ENCODE measurements at regions not wholly inside any gene's neighbourhood (a gene's known extent, or its start where the extent isn't known, plus 50 kb on each side); places are given as distances from the start of the nearest gene placed in this dataset.

- H3K9me3 Mint-ChIP-seq (ENCODE audit: low read depth) = no peaks in the 10 kb centered on the region
- H3K27ac Mint-ChIP-seq = no peak overlapping the region
- no peak overlapping the region for H3K4me3 Mint-ChIP-seq
- CTCF ChIA-PET = no interaction called here
- DNase-seq = no peak
- ATAC-seq = no peak
- no peaks in the 10 kb centered on the region for H3K36me3 Mint-ChIP-seq
- H3K27me3 Mint-ChIP-seq = no peaks in the 10 kb centered on the region
- no peaks in the 10 kb centered on the region for H3K4me1 Mint-ChIP-seq
Observed at GRCh38 chr5:5062525-5063302, 77.4 kb upstream of the ADAMTS16 start.

DNA sequence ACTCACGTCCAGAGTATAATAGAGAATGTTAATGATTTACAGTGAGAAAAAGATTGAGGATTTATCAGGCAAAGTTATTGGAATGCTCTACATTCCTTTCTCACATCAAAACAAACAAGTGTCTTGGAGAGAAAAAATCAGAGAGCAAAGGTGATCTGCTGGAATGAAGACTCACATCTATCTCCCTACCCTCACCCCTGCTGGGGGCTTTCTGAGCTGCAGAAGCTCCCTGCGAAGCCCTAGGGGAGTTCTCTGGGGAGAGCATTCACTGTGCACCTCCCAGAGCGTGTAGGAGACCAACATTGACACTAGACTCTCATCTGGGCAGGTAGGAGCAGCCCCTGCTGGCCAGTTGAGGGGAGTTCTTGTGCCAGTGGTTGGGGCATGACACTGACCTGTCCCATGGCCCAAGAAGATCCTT lies 76.6 kb upstream of the ADAMTS16 start:
- no peaks in the 10 kb centered on the region for H3K27me3 Mint-ChIP-seq
- DNase-seq (no peak), ATAC-seq (no peak)
- CTCF ChIA-PET = no interaction called here
- no peaks in the 10 kb centered on the region for H3K4me1 Mint-ChIP-seq
- H3K9me3 Mint-ChIP-seq (ENCODE audit: low read depth) = no peaks in the 10 kb centered on the region
- H3K36me3 Mint-ChIP-seq = no peaks in the 10 kb centered on the region
- H3K27ac Mint-ChIP-seq = no peak overlapping the region
- no peak overlapping the region for H3K4me3 Mint-ChIP-seq

- Mint-ChIP-seq H3K27ac (no peak overlapping the region), H3K4me3 (no peak overlapping the region), H3K4me1 (no peaks in the 10 kb centered on the region), H3K9me3 (ENCODE audit: low read depth) (no peaks in the 10 kb centered on the region), H3K36me3 (no peaks in the 10 kb centered on the region), H3K27me3 (no peaks in the 10 kb centered on the region)
- DNase-seq = no peak
- no peak for ATAC-seq
- CTCF ChIA-PET = no interaction called here
Observed at GRCh38 chr5:5065472-5065871, 74.7 kb upstream of the ADAMTS16 start.

DNA sequence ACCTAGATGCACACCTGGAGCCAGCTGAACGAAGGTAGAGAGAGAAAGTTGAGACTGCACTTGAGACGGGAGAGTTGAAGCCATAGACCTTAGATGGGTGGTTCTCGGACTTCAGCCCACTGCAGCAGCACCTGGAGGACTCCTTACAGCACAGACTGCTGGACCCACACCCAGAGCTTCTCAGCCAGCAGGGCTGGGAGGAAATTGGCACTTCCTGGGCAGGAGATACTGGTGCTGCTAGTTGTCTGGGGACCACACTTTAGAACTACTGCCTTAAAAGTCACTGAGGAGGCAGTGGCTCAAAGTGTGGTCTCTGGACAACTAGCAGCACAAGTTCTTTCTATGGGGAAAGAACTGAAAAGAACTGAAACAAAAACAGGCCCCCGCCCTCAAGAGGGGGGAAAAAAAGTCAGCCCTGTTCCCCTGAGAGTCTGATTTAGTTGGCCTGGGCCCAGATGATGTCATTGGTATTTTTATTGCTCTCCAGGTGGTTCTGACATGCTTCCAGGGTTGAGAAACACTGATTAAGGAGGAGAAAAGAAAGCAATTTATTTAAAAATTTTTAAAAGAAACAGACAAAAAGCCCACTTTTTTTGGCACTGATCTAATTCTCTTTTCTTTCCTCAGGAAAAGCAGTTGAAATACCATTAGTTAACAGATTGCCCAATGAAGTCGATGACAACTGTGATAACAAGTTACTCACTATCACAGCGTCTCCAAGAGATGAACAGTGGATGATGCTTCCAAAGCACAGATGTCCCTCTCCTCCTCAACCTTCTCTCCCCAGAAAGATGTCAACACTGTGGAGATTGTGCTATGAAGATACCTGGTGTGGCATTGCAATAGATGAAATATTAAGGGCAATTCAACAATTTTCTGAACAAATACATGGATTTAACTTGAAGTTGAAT lies 73.6 kb upstream of the ADAMTS16 start:
- Mint-ChIP-seq H3K4me3 (no peak overlapping the region), H3K4me1 (no peaks in the 10 kb centered on the region), H3K9me3 (ENCODE audit: low read depth) (no peaks in the 10 kb centered on the region), H3K27me3 (no peaks in the 10 kb centered on the region), H3K36me3 (no peaks in the 10 kb centered on the region), H3K27ac (no peak overlapping the region)
- no peak for ATAC-seq
- no peak for DNase-seq
- CTCF ChIA-PET = no interaction called here

- ATAC-seq = no peak
- no peaks in the 10 kb centered on the region for H3K9me3 Mint-ChIP-seq (ENCODE audit: low read depth)
Observed at GRCh38 chr5:5069851-5070250, 70.3 kb upstream of the ADAMTS16 start.

DNA sequence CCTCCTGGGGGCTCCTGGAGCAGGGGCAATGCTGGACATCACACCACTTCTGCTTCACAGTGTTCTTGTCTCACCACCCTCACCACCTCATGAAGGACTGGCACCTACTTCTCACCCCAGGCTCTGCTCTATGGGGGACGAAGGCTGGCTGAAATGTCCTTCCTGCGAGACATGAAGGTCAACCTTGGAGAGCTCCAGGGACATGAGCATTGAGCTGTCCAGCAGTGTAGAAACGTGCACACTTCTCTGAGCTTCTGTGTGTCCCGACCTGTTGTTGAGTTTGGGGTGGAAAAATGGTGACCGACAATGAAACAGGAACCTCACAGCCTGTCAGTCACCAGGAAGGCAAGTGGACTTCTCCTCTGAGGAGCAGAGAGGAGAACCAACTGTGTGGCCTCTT lies 68.6 kb upstream of the ADAMTS16 start:
- no peak for ATAC-seq
- Mint-ChIP-seq H3K4me3 (no peak overlapping the region), H3K4me1 (no peaks in the 10 kb centered on the region), H3K36me3 (no peaks in the 10 kb centered on the region), H3K9me3 (ENCODE audit: low read depth) (no peaks in the 10 kb centered on the region), H3K27ac (no peak overlapping the region), H3K27me3 (no peaks in the 10 kb centered on the region)
- DNase-seq = no peak
- CTCF ChIA-PET = no interaction called here

More at GRCh38 chr5:5069851-5070250, 70.3 kb upstream of the ADAMTS16 start:
- Mint-ChIP-seq H3K4me3 (no peak overlapping the region), H3K27ac (no peak overlapping the region), H3K4me1 (no peaks in the 10 kb centered on the region), H3K27me3 (no peaks in the 10 kb centered on the region), H3K36me3 (no peaks in the 10 kb centered on the region)
- no peak for DNase-seq
- CTCF ChIA-PET = no interaction called here

GRCh38 chr5:5077236-5077635 lies 62.9 kb upstream of the ADAMTS16 start:
- Mint-ChIP-seq H3K27me3 (no peaks in the 10 kb centered on the region), H3K36me3 (no peaks in the 10 kb centered on the region), H3K4me3 (no peak overlapping the region), H3K4me1 (no peaks in the 10 kb centered on the region), H3K27ac (no peak overlapping the region), H3K9me3 (ENCODE audit: low read depth) (no peaks in the 10 kb centered on the region)
- CTCF ChIA-PET = no interaction called here
- ATAC-seq (no peak), DNase-seq (no peak)

DNA sequence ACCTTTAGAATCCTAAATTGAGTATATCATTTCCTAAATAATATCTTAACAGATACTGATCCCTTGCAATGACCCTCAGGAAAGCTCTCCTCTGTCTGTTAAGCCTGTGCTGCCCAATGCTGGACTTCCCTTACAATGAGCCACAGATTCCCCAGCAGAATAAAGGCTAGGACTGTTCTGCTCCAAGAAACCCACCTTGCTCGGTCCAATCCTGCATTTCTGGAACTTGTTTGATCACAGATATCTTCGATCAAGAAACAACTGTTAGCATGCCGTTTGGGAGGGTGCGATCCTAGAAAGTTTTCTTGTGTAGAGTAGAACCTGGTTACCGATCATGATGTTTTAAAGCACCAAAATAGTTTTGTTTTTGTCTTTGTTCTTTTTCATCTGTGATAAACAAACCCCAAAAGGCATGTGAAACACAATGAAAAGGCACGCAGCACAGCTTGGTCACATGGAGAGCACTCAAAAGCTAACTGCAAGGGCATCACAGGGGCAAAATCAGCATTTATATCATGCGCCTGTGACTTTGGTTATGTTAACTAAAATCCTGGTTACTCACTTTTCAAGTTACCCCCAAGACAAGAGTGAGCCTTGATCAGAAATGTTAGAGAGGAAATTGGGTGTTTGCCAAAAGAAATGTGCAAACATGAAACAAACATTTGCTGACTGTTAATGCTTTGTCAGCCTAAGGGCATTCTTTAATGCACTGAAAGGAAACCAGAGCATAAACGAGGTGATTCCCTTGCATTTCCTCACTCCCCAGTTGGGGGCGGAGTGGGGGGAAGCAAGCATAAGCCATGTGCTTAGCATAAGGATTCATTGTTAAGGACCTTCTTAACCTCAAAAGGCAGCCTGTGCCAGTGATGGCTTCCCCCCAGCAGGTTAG lies 61.9 kb upstream of the ADAMTS16 start:
- H3K4me3 Mint-ChIP-seq = no peak overlapping the region
- CTCF ChIA-PET = no interaction called here
- H3K9me3 Mint-ChIP-seq (ENCODE audit: low read depth) = no peaks in the 10 kb centered on the region
- ATAC-seq (no peak), DNase-seq (no peak)
- no peak overlapping the region for H3K27ac Mint-ChIP-seq
- no peaks in the 10 kb centered on the region for H3K27me3 Mint-ChIP-seq
- H3K36me3 Mint-ChIP-seq = no peaks in the 10 kb centered on the region
- H3K4me1 Mint-ChIP-seq = no peaks in the 10 kb centered on the region

- CTCF ChIA-PET = no interaction called here
- H3K9me3 Mint-ChIP-seq (ENCODE audit: low read depth) = no peaks in the 10 kb centered on the region
- H3K27ac Mint-ChIP-seq = no peak overlapping the region
- H3K4me1 Mint-ChIP-seq = no peaks in the 10 kb centered on the region
- no peaks in the 10 kb centered on the region for H3K36me3 Mint-ChIP-seq
- DNase-seq (no peak), ATAC-seq (no peak)
- H3K27me3 Mint-ChIP-seq = no peaks in the 10 kb centered on the region
- H3K4me3 Mint-ChIP-seq = no peak overlapping the region
Observed at GRCh38 chr5:5079876-5080275, 60.3 kb upstream of the ADAMTS16 start.

DNA sequence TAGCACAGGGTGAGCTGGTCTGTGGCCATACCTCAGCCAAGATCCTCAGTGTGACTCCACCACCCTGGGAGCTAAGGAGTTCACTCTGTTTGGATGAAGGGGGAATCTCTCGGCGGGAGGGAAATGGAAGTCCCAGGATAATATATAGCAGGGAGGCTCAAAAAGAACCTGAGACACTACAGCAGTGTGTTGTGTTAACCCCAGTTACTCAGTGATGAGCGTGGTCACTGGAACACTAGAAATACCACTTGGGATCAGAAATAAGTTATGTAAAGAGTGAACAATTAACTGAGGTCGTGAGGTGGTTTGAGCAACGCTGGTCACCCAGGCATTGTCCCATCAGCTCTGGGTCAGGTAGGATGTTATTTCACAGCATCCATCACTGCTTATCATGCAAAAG lies 59.3 kb upstream of the ADAMTS16 start:
- Mint-ChIP-seq H3K4me1 (no peaks in the 10 kb centered on the region), H3K36me3 (no peaks in the 10 kb centered on the region), H3K27me3 (no peaks in the 10 kb centered on the region), H3K27ac (no peak overlapping the region), H3K4me3 (no peak overlapping the region), H3K9me3 (ENCODE audit: low read depth) (no peaks in the 10 kb centered on the region)
- ATAC-seq (no peak), DNase-seq (no peak)
- CTCF ChIA-PET = no interaction called here

DNA sequence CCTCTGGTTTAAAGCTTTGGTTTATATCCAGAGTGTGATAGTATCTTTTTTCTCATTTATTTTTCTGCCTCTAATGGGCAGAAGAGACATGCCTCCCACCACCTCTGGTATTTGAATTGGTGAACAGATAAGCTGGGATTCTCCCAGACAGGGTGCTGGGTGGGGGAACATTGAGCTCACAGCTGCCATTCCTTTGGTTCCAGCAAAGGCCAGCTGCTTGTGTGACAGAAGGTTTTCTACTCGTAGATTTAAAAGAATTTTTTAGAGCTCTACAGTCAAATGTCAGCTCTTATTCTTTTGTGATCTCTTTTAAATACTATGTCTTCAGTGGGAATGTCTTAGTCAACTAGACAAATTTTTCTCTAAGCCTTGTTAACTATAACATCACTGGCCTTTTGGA lies 54.7 kb upstream of the ADAMTS16 start:
- Mint-ChIP-seq H3K9me3 (ENCODE audit: low read depth) (no peaks in the 10 kb centered on the region), H3K4me3 (no peak overlapping the region), H3K4me1 (no peaks in the 10 kb centered on the region), H3K27me3 (no peaks in the 10 kb centered on the region), H3K36me3 (no peaks in the 10 kb centered on the region), H3K27ac (no peak overlapping the region)
- no peak for ATAC-seq
- CTCF ChIA-PET = no interaction called here
- DNase-seq = no peak

DNA sequence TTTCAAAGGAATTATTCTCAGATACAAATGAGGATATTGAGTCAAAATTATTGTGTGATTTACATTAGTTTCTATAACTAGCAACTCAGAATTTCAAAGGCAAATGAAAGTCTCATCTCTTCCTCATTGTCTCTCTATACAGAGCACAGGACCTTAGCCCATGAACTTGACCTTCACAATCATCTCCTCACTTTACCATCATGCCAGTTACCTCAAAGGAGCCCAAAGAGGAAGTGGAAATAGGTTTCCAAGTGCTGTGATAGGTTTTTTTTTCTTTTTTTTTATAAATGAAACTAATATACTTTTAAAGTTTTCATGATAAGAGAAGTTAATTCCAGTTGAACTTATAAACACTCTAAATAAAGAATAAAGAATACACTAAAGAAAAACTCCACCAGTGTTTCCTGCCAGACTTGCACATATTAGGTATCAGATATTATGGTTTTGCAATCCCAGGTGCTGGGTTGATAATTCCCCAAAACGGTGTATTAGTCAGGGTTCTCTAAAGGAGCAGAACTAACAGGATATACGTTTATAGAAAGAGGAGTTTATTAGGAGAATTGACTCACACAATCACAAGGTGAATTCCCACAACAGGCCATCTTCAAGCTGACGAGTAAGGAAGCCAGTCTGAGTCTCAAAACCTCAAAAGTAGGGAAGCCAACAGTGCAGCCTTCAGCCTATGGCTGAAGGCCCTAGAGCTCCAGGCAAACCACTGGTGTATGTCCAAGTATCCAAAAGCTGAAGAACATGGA lies 50.1 kb upstream of the ADAMTS16 start:
- H3K9me3 Mint-ChIP-seq (ENCODE audit: low read depth) = peaks cover 2% of the 10 kb centered on the region
- CTCF ChIA-PET = no interaction called here
- no peaks in the 10 kb centered on the region for H3K36me3 Mint-ChIP-seq
- no peak overlapping the region for H3K4me3 Mint-ChIP-seq
- no peaks in the 10 kb centered on the region for H3K4me1 Mint-ChIP-seq
- ATAC-seq = no peak
- DNase-seq = no peak
- H3K27me3 Mint-ChIP-seq = no peaks in the 10 kb centered on the region
- no peak overlapping the region for H3K27ac Mint-ChIP-seq

Measured in activated CD8-positive, alpha-beta memory T cell treated with anti-CD3 and anti-CD28 coated beads, Interleukin-2, amount 10 ng/mL, durations not matched to agents 7 days and 5 days (primary cell).